ENCODE measurements at regions not wholly inside any gene's neighbourhood (a gene's known extent, or its start where the extent isn't known, plus 50 kb on each side); places are given as distances from the start of the nearest gene placed in this dataset.

DNA sequence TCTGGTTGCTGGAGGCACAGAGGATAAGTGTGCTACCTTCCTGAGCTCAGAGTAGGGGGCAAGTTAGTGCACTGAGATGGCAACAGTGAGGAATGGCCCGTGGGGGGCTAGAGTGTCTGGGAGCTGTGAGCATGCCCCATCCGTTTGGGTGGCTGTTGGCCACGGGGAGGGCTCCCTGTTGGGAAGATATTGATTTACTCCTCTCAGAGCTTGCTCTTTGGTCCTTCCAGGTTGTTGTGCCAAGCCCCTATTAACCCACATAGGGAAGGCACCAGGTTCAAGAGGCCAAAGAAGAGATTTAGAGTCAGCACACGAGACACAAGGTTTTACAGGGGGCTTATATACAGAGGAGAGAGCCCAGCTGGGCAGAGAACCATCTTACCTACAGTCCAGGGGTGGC is 318.8 kb downstream of the TSN start:
- 79% methylated on average over 2 of the region's 4 CpGs for WGBS (ENCODE audit: insufficient coverage)
- Mint-ChIP-seq H3K4me3 (no peak overlapping the region), H3K27ac (peak overlapping the region in 1 of 7 donors; percentile 10), H3K9me3 (peaks cover 0 to 2% (median 0%) of the 10 kb centered on the region in 7 donors), H3K36me3 (no peaks in the 10 kb centered on the region), H3K4me1 (no peaks in the 10 kb centered on the region), H3K27me3 (ENCODE audit: low read depth in 3 of 3) (peaks cover 0 to 5% (median 2%) of the 10 kb centered on the region in 3 donors)
- Histone ChIP-seq H3K36me3 (replicated peaks in 1 of 2; ENCODE audit: control insufficient read depth in 1 of 2, insufficient read depth in 2 of 2, low read length in 2 of 2) (no peaks in the 10 kb centered on the region), H3K79me2 (ENCODE audit: insufficient read depth, low read length) (no peaks in the 10 kb centered on the region), H3K9me3 (replicated peaks in 1 of 2; ENCODE audit: control insufficient read depth in 1 of 2, insufficient read depth in 1 of 2, low read length in 2 of 2) (no peaks in the 10 kb centered on the region), H3K4me2 (replicated peaks; ENCODE audit: extremely low read depth, low read length, poor library complexity, severe bottlenecking) (no peak overlapping the region), H3K4me1 (ENCODE audit: control insufficient read depth in 1 of 2, insufficient read depth in 2 of 2, low read length in 2 of 2) (no peaks in the 10 kb centered on the region), H3K27me3 (ENCODE audit: control insufficient read depth in 2 of 2, insufficient read depth in 2 of 2, low read length in 2 of 2) (no peaks in the 10 kb centered on the region), H4K20me1 (ENCODE audit: insufficient read depth, low read length) (no peaks in the 10 kb centered on the region), H2AFZ (ENCODE audit: insufficient read depth, low read depth, low read length, poor library complexity, severe bottlenecking) (no peak overlapping the region), H3K9ac (ENCODE audit: insufficient read depth, low read length, poor library complexity, severe bottlenecking) (no peak overlapping the region), H3K27ac (ENCODE audit: low read depth in 1 of 2, low read length in 2 of 2) (no peak overlapping the region), H3K4me3 (replicated peaks in 1 of 3; ENCODE audit: low read depth in 2 of 3, low read length in 3 of 3) (no peak overlapping the region)
- TF ChIP-seq, protein P1, sequence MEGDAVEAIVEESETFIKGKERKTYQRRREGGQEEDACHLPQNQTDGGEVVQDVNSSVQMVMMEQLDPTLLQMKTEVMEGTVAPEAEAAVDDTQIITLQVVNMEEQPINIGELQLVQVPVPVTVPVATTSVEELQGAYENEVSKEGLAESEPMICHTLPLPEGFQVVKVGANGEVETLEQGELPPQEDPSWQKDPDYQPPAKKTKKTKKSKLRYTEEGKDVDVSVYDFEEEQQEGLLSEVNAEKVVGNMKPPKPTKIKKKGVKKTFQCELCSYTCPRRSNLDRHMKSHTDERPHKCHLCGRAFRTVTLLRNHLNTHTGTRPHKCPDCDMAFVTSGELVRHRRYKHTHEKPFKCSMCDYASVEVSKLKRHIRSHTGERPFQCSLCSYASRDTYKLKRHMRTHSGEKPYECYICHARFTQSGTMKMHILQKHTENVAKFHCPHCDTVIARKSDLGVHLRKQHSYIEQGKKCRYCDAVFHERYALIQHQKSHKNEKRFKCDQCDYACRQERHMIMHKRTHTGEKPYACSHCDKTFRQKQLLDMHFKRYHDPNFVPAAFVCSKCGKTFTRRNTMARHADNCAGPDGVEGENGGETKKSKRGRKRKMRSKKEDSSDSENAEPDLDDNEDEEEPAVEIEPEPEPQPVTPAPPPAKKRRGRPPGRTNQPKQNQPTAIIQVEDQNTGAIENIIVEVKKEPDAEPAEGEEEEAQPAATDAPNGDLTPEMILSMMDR (IDR thresholded peaks at IDR 0.05): no peak
- DNase-seq: no peak
- intact Hi-C loops (cut with micrococcal nuclease): no loop called here

DNA sequence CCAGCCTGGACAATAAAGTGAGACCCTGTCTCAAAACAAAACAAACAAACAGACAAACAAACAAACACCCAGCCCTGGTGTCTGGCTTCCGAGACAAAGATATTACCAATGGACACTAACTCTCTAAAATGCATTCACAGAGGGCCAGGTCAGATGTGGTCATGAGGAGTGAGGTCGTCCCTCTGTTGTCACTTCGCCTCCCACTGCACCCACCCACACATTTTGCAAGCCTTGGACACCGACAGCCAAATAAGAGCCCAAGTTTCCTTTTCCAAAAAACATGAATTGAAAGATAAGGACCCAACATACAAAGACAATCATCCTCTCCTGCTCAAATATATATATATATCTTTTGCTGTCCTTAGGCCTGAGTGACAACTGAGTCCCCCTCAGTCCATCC is 319.9 kb downstream of the TSN start:
- peaks cover 0 to 2% (median 0%) of the 10 kb centered on the region in 7 donors for H3K9me3 Mint-ChIP-seq

More for the DNA sequence above, 319.9 kb downstream of the TSN start:
- H3K9me3 ChIP-seq (replicated peaks in 1 of 2; ENCODE audit: control insufficient read depth in 1 of 2, insufficient read depth in 1 of 2, low read length in 2 of 2): no peaks in the 10 kb centered on the region
- no peaks in the 10 kb centered on the region for H4K20me1 ChIP-seq (ENCODE audit: insufficient read depth, low read length)
- no peaks in the 10 kb centered on the region for H3K27me3 ChIP-seq (ENCODE audit: control insufficient read depth in 2 of 2, insufficient read depth in 2 of 2, low read length in 2 of 2)
- TF ChIP-seq, protein P1 (IDR thresholded peaks at IDR 0.05): no peak
- no peak overlapping the region for H2AFZ ChIP-seq (ENCODE audit: insufficient read depth, low read depth, low read length, poor library complexity, severe bottlenecking)
- no peaks in the 10 kb centered on the region for H3K36me3 Mint-ChIP-seq
- H3K4me1 ChIP-seq (ENCODE audit: control insufficient read depth in 1 of 2, insufficient read depth in 2 of 2, low read length in 2 of 2): no peaks in the 10 kb centered on the region
- H3K9ac ChIP-seq (ENCODE audit: insufficient read depth, low read length, poor library complexity, severe bottlenecking): no peak overlapping the region
- H3K4me1 Mint-ChIP-seq: no peaks in the 10 kb centered on the region
- WGBS (ENCODE audit: insufficient coverage): 100% methylated on average over 1 of the region's 4 CpGs
- intact Hi-C loops (cut with micrococcal nuclease): no loop called here
- H3K27ac Mint-ChIP-seq: no peak overlapping the region
- no peak overlapping the region for H3K4me3 Mint-ChIP-seq
- H3K27me3 Mint-ChIP-seq (ENCODE audit: low read depth in 3 of 3): peaks cover 0 to 3% (median 2%) of the 10 kb centered on the region in 3 donors
- no peak for DNase-seq
- H3K36me3 ChIP-seq (replicated peaks in 1 of 2; ENCODE audit: control insufficient read depth in 1 of 2, insufficient read depth in 2 of 2, low read length in 2 of 2): no peaks in the 10 kb centered on the region
- no peak overlapping the region for H3K4me2 ChIP-seq (replicated peaks; ENCODE audit: extremely low read depth, low read length, poor library complexity, severe bottlenecking)
- H3K27ac ChIP-seq (ENCODE audit: low read depth in 1 of 2, low read length in 2 of 2): no peak overlapping the region
- H3K79me2 ChIP-seq (ENCODE audit: insufficient read depth, low read length): no peaks in the 10 kb centered on the region
- H3K4me3 ChIP-seq (replicated peaks in 1 of 3; ENCODE audit: low read depth in 2 of 3, low read length in 3 of 3): no peak overlapping the region
